ENCODE measurements at regions not wholly inside any gene's neighbourhood (a gene's known extent, or its start where the extent isn't known, plus 50 kb on each side); places are given as distances from the start of the nearest gene placed in this dataset.
"Not testable (repeated sequence)": the region's sequence is repeated elsewhere in the genome, so short reads cannot be mapped to it uniquely, and the experiment has no call there.

DNA sequence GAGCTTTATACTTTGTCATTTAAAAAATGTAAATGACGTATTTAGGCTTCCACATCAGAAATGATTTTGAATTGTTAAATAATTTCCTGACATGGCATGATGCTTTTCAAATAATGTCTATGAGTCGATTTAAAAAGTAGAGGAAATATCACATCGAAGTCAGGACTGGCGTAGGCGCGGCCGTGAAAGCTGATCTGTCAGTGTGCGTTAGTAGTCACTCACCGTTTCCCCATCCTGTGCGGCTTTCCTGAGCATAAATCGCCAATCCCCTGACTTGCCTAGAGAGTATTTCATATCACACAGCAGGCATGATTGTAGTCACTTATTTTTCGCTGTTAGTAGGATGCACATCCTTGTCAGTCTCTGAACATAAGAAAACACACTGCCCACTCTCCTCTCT, 843.1 kb downstream of the SOCS6 start:
- DNase-seq (ENCODE audit: insufficient read length, low spot score) (no peak), FAIRE-seq (no peak)

DNA sequence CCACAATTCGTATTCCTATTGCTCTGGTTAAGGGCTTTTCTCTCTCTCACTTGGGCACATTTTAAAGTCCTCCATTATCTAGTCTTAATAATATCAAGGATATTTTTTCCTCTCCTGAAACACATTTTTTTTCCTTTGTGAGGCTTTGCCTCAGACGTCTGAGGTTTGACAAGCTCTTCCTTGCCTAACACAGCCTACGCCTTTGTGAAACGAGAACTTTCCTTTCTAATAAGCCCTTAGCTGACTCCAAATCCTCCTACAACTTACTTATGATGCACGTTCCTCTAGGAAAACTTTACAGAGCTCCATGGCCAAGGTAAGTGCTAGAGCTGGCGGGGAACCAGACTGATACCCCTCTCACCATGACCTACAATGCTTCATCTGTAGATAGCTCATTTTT, 841.5 kb downstream of the SOCS6 start:
- DNase-seq (ENCODE audit: insufficient read length, low spot score): no peak
- no peak for FAIRE-seq

DNA sequence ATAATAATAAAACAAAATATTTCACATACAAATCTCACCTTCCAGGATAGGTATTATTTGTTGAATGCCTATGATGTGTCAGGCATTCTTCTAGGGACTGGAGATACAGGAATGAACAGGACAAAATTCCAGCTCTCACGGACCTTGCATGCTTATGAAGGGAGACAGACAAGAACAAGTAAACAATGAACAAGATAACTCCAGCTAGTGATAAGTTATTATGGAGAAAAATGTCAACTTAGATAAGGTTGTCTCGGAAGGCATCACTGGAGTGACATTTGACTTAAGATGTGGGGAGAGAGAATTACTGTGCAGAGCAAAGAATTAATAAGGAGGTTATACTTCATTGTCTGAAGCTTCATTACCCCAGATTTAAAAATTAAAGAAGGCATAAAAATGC, 836.7 kb downstream of the SOCS6 start:
- peak; percentile 56 for FAIRE-seq

DNA sequence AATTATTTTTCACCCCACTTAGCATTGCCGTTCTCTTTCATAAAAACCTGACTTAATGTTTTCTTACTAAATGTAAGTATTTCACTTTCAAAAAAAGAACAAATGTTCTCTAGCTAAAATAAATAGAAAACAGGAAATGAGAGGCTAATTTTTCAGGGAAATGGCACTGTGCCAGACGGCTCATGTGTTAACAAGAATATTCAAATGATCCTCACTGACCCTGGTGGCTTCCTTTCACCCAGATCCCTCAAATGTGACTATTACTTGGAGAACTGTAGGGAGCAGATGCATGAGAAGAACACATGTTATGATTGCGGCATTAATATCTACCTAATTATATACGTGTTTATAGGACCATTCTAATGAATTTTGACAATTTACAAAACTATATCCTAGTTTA, 827.7 kb downstream of the SOCS6 start:
- FAIRE-seq: no peak
- no peak for DNase-seq (ENCODE audit: insufficient read length, low spot score)

More for the DNA sequence above, 836.7 kb downstream of the SOCS6 start:
- DNase-seq (ENCODE audit: insufficient read length, low spot score): no peak

DNA sequence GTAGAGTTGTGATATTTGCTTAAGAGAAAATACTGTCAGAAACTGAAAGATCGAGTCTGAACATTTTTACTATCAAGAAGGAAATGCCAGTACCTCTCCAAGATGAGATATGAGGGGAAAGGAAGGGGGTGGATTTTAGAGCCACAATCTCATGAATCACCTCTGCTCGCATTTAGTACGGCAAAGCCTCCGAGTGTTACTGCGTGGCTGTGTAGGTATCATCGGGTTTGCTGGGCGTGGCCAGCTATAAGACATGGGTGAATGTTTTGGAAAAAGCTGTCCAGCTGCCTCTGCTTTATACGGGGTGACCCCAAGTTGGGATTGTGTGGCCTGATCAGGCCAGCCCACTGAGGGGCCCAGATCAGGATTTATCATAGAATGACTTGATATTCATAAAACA, 826.4 kb downstream of the SOCS6 start:
- no peak for FAIRE-seq
- DNase-seq (ENCODE audit: insufficient read length, low spot score): no peak

DNA sequence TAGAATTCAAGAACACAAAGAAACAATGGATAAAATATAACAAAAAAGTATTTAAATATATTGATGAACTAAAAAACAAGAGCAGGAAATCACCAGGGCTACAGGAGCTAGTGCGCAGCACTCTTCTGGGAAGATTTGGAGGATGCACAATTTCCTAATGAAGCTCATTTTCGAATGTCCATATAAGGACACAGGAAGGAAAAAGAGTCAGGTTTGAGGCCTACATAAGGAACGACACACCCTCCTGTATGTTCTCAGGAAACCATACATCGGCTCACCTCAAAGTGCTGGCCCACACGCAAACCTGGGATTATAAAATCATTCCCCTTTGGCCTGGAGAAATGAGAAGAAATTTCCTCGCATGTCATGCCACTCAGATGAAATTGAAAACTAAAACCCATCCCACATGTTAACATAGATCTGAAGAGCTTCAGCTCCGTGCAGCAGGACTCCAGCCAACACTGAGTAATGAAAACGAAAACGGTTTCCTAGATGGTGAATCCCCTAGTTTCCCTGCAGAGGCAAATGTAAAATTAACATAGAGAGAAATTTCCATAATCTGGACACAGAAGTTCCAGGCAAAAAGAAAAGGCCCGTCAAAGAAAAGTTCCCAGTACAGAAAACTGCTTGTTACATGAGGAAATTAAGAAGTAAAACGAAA, 825.8 kb downstream of the SOCS6 start:
- no peak for FAIRE-seq
- no peak for DNase-seq (ENCODE audit: insufficient read length, low spot score)

DNA sequence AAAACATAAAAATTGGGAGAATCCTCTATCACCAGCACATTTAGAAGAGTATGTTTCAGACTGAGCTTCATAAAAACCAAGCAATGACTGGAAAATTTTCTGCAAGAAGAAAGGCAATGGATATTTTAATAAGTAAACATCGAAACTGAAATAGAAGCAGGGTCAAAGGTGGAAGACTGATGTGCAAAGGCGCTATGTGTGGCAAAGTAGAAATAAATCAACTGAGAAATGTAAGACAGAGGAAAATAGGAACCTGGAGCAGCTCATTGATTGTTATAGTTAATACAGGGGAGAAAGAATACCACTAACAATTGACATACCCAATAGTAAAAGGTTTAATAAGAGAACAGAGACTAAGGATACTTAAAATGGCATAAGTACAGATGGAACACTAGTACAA, 818.4 kb downstream of the SOCS6 start:
- FAIRE-seq: no peak
- no peak for DNase-seq (ENCODE audit: insufficient read length, low spot score)

DNA sequence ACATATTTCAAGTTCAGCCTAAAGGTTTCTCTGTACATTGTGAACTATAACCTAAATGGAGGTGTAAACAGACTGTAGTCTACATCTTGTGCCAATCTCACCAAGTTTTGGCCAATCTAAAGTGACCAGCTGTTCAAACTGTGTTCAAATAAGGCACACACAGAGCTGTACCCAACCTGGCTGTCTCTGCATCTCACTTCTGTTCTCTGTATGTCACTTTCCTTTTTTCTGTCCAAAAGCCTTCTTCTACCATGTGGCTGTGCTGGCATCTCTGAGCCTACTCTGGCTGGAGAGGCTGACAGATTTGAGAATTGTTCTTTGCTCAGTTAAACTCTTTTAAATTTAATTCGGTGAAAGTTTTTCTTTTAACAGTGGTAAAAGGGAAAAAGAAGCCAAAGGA, 817.9 kb downstream of the SOCS6 start:
- FAIRE-seq: no peak
- DNase-seq (ENCODE audit: insufficient read length, low spot score): no peak

DNA sequence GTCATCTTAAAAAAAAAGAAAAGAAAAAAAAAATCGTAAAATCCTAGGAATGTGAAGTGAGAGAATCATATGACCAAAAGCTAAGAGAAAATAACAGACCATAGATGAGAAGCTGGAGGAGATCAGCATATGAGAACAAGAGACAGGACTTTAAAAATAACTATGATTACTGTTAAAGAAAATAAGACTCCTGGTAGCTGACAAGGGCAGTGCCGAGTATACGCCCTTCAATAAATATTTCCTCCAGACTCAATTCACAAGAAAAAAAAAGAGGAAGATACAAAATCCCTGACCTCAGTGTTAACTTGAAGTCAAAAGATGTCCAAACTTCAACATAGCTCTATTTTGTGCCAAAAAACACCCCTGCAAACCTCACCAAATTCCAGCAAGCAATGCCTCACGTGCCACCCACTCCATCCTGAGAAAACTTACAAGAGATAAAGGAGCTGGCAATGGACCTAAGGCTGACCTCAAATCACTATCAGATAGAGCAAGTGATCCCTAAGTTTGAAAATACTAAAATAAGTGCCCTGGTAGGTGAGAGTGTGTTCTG, 817.2 kb downstream of the SOCS6 start:
- FAIRE-seq: no peak
- no peak for DNase-seq (ENCODE audit: insufficient read length, low spot score)

DNA sequence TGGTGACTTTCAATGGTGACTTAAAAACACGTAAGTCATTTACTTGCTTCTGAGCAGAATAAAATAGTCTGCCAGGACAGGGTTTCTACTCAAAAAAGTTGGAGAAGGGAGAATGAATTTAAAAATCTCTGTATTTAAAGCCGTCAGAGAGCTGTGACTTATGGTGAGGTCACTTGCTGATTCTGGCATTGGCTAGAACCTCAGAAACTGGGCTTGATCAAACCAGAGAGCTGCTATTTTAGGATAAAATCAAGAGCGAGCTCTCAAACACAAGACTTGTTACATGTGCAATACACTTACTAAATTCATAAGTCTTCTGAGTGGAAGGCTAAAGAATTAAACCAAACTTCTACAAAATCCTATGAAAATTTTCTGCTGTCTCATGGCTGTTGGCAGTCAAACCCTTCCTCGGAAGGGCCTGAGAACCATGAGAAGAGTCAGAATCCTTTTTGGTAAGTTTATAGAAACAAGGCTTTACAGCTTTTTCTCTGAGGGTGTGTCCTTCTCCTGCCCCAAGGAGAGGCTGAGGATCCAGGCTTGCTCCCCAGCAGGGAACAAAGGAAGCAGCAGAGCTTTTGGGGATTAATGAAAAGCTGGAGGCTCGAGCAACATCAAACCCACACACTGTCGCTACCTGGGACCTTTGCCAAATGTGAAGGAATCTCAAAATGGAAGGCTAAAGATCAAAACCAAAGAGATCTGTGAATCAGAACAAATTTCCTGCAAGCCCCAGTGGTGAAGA, 816.4 kb downstream of the SOCS6 start:
- no peak for DNase-seq (ENCODE audit: insufficient read length, low spot score)
- FAIRE-seq: no peak

DNA sequence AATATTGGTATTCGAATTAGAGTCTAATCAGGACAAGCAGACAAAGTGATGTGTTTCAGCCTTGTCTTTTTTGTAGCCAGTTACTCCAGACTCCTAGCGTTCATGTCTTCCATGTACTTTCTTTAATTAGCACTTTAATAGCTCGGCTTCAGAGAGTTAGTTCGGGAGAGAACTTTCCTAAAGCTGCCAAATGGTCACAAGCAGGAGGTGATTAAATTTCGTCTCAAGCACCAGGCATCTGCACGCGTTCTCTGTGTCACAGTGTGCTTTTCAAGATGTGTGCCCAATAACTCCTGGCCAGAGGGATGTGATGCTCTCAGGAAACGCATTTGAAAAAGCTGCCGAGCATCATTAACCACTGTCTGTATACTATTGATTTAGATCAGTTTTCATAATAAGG, 790.8 kb downstream of the SOCS6 start:
- no peak for FAIRE-seq
- DNase-seq (ENCODE audit: insufficient read length, low spot score): no peak

DNA sequence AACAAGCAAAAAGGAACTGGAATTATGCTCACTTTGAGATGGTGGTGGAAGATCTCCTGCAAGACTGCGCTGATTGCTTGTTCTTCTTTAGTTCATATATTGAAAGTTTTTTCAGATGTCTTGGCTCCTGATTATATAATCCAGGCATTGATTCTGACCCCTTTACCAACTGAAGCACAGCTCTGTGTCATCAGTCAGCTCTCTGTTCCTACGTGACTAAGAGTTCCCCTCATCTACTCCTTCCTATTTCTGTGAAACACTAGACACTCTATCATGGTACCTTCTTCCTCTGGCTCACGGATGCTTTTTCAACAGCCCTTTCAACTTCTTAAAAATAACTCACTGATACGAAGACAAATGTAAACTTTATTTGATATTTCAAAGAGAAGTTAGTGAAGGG, 788.6 kb downstream of the SOCS6 start:
- no peak for FAIRE-seq

DNA sequence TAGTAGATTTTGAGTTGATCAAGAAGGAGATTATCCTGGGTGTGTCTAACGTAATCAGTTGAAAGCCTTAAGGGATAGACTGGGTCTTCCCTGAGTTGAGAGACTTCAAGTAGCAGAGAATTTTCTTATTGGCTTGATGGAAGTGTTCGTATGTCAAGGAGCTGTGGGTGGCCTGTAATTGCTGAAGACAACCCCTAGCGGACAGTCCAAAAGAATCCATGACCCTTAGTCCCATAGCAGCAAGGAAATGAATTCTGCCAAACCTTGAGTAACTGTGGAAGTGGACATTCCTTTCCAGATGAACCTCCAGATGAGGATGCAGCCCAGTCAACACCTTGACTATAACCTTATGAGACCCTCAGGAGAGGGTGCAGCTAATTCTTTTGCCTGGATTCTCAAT, 786.3 kb downstream of the SOCS6 start:
- no peak for DNase-seq (ENCODE audit: insufficient read length, low spot score)
- FAIRE-seq: no peak

More for the DNA sequence above, 788.6 kb downstream of the SOCS6 start:
- DNase-seq (ENCODE audit: insufficient read length, low spot score): no peak

DNA sequence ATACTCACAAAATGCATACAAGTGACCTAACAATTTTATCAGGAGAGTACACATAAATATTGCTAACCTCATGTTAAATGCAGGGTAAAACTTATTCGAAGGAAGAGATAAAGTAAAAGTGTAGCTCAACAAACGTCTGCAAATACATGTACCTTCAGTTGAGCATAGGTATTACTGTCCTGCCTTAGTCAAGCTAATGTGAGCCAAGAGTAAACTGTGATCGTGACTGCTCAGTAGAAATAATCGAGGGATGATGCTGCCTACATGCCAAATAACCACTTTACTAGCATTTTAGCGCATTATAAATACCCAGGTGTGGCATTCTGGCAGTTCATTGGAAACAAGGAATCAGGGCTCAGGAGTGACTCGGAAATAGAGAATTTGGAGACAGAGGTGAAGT, 779.5 kb downstream of the SOCS6 start:
- DNase-seq (ENCODE audit: insufficient read length, low spot score) (no peak), FAIRE-seq (no peak)

DNA sequence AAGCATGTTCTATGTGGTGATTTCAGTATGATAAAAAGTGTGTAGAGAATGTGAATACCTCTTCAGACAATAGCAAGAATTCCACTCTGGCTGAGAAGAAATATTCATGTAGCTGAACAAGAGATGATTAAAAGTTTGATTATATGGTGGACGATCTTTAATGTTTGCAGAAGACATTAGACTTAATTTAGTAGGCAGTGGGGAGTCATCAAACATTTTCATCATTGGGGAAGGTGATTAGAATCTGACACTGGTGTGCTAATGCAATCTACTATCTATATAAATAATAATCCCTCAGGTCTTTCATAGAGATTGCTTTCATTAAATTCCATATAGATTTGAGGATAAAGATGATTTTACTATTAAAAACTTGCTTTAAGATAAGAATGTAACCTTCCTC, 761.0 kb downstream of the SOCS6 start:
- FAIRE-seq (no peak), DNase-seq (ENCODE audit: insufficient read length, low spot score) (no peak)

DNA sequence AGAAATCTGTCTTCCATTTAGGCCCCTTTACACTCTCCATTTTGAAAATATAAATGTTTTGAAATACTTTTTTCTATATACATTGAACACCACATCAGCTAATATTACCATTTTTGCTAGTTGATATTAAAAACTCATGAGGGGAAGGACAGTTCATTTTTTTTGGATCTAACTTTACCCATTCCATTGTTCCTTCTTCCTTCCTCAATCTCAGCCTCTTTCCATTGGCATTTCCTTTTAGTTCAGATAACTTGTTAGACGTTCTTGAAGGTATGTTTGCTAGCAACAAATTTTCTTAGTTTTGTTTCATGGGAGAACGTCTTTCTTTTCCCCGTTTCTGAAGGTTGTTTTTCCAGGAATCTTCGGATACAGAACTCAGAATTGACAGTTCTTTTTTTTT, 759.0 kb downstream of the SOCS6 start:
- FAIRE-seq (no peak), DNase-seq (ENCODE audit: insufficient read length, low spot score) (no peak)

DNA sequence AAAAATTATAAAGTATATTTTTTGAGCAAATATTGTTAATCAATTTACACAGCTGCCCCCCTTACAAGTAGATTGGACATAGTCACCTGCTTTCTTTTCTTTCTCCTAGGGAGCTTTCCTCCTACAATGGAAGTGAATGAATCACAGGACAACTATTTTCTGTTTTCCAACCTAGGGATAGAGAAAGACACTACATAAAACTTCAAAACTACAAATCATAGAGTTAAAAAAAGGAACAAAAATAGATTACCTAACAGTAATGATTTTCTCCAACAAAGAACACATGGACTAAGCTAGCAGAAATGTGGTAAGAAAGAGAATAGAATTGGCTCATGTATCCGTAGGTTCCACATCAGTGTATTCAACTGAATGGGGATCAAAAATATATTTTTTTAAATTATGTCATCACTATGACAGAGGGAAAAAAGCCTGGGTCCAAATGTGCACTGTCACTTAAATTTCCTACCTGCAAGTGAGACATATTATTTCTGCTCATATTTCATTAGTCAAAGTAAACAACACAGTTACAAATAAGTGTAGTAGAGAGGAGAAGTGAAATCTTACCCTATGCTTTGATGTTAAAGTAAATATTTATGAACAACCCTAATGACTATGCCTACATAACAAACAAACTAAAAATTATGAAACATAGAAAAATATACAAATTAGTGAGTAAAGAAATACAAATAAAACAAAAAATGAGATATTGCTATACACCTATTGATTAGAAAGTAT, 756.7 kb downstream of the SOCS6 start:
- DNase-seq (ENCODE audit: insufficient read length, low spot score) (no peak), FAIRE-seq (no peak)

DNA sequence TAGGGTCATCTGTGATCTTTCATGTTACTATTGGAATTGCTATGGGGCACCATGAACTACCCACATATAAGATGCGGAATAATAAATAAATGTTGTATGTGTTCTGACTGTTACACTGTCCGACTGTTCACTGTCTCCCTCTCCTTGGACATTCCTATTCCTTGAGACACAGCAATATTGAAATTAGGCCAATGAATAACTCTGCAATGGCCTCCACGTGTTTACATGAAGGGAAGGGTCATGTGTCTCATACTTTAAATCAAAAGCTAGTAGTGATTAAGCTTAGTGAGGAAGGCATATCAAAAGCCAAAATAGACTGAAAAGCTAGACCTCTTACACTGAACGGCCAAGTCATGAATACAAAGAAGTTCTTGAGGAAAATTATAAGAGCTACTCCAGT, 751.3 kb downstream of the SOCS6 start:
- FAIRE-seq (no peak), DNase-seq (ENCODE audit: insufficient read length, low spot score) (no peak)

DNA sequence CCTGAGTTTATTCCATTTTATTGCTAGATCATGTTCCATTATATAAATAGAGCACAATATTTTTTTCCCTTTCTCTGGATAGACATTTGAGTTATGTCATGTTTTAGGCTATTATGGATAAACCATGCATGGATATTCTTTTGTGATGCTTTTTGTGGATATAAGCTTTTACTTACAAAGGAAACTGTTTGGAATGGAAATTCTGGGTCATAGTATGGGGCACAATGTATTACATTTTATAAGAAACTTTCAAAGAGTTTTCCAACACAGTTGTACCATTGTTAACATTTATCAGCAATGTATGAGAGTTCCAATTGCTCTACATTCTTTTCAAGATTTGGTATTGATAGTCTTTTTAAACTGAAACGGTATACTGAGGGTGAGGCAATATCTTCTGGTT, 749.4 kb downstream of the SOCS6 start:
- no peak for DNase-seq (ENCODE audit: insufficient read length, low spot score)
- no peak for FAIRE-seq

DNA sequence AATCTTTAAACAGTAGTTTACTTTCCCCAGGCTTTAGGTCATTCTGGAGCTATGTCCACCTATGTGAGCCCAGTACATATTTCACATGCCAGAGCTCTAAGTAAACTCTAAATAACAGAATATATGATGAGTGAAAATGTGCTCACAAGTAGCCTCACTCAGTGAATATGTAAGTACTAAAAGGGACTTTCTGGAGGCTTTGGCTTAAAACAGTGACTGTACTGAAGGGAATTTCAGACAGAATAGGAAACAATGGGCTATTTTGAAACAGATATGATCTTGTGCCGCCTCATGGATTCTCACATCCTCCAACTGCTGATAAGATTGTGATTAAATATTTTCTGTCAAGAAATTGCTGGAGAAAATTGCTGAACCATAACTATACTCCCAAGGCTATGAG, 747.9 kb downstream of the SOCS6 start:
- FAIRE-seq (no peak), DNase-seq (ENCODE audit: insufficient read length, low spot score) (no peak)

DNA sequence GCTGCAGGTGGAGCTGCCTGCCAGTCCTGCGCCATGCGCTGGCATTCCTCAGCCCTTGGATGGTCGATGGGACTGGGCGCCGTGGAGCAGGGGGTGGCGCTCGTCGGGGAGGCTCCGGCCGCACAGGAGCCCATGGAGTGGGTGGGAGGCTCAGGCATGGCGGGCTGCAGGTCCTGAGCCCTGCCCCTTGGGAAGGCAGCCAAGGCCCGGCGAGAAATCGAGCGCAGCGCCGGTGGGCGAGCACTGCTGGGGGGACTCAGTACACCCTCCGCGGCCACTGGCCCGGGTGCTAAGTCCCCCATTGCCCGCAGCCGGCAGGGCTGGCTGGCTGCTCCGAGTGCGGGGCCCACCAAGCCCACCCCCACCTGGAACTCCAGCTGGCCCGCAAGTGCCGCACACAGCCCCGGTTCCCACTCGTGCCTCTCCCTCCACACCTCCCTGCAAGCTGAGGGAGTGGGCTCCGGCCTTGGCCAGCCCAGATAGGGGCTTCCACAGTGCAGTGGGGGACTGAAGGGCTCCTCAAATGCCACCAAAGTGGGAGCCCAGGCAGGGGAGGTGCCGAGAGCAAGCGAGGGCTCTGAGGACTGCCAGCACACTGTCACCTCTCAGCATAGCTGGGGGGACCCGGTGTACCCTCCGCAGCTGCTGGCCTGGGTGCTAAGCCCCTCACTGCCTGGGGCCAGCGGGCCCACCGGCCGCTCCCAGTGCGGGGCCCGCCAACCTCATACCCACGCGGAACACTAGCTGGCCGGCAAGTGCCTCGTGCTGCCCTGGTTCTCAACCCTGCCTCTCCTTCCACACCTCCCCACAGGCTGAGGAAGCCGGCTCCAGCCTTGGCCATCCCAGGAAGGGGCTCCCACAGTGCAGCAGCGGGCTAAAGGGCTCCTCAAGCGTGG, 742.7 kb downstream of the SOCS6 start:
- FAIRE-seq; DNase-seq (ENCODE audit: insufficient read length, low spot score): not testable (repeated sequence)
